CD14-positive monocyte (primary cell): ENCODE measurements at regions not wholly inside any gene's neighbourhood (a gene's known extent, or its start where the extent isn't known, plus 50 kb on each side); places are given as distances from the start of the nearest gene placed in this dataset.

Experiments
- DNase-seq, 3 donors: peaks; one replicate each; pipeline ENCODE4 v3.0.0-alpha.2; 2011 to 2022
- H2AFZ ChIP-seq: 2 replicates; pipeline ENCODE4 v1.6.0; 2012; ENCODE audit warnings: mild to moderate bottlenecking, low read depth, low read length, inconsistent platforms; ENCODE audit not compliant: insufficient read depth, poor library complexity, severe bottlenecking
- H3K27ac ChIP-seq, 2 donors: 1 replicate in 1 of 2; 2 replicates in 1 of 2; pipeline ENCODE4 v1.5.1; 2012 to 2013; ENCODE audit warnings: low read length in 2 of 2, control low read depth in 1 of 2, inconsistent platforms in 1 of 2, low read depth in 1 of 2, mild to moderate bottlenecking in 1 of 2
- H3K27me3 ChIP-seq, 2 donors: one replicate each; pipeline versions ENCODE4 v1.6.0 to v1.6.1; 2011 to 2013; ENCODE audit warnings: low read length in 2 of 2; ENCODE audit not compliant: control insufficient read depth in 2 of 2, insufficient read depth in 2 of 2
- H3K36me3 ChIP-seq, 2 donors: replicated peaks in 1 of 2; 1 replicate in 1 of 2; 2 replicates in 1 of 2; pipeline versions ENCODE4 v1.5.1 to v1.6.1; 2012 to 2013; ENCODE audit warnings: low read length in 2 of 2, control low read depth in 1 of 2, inconsistent platforms in 1 of 2, mild to moderate bottlenecking in 1 of 2; ENCODE audit not compliant: insufficient read depth in 2 of 2, control insufficient read depth in 1 of 2
- H3K4me1 ChIP-seq, 2 donors: 1 replicate in 1 of 2; 2 replicates in 1 of 2; pipeline versions ENCODE4 v1.5.1 to v1.6.1; 2012 to 2013; ENCODE audit warnings: low read length in 2 of 2, control low read depth in 1 of 2, inconsistent platforms in 1 of 2, mild to moderate bottlenecking in 1 of 2, moderate library complexity in 1 of 2; ENCODE audit not compliant: insufficient read depth in 2 of 2, control insufficient read depth in 1 of 2
- H3K4me2 ChIP-seq: replicated peaks from 2 replicates; pipeline ENCODE3; 2012; ENCODE audit warnings: low read length, moderate library complexity, mild to moderate bottlenecking; ENCODE audit not compliant: poor library complexity, severe bottlenecking; ENCODE audit errors: extremely low read depth
- H3K4me3 ChIP-seq, 3 experiments: fragments of 200-600 bp in 1 of 3; sonication (generic) in 1 of 3; replicated peaks in 1 of 3; 1 replicate in 2 of 3; 2 replicates in 1 of 3; pipeline ENCODE4 v1.5.1; 2011 to 2013; ENCODE audit warnings: low read length in 3 of 3, mild to moderate bottlenecking in 3 of 3, control low read depth in 2 of 3, low read depth in 2 of 3, inconsistent platforms in 1 of 3, moderate library complexity in 1 of 3
- H3K79me2 ChIP-seq: 2 replicates; pipeline ENCODE4 v1.6.0; 2012; ENCODE audit warnings: mild to moderate bottlenecking, control low read depth, inconsistent platforms, low read length, moderate library complexity; ENCODE audit not compliant: insufficient read depth
- H3K9ac ChIP-seq: 2 replicates; pipeline ENCODE4 v1.6.0; 2017; ENCODE audit warnings: low read length, mild to moderate bottlenecking; ENCODE audit not compliant: insufficient read depth, poor library complexity, severe bottlenecking
- H3K9me3 ChIP-seq, 2 donors: replicated peaks in 1 of 2; 1 replicate in 1 of 2; 2 replicates in 1 of 2; pipeline versions ENCODE4 v1.5.1 to v1.6.1; 2012 to 2013; ENCODE audit warnings: low read length in 2 of 2, control low read depth in 1 of 2; ENCODE audit not compliant: control insufficient read depth in 1 of 2, insufficient read depth in 1 of 2
- H4K20me1 ChIP-seq: 2 replicates; pipeline ENCODE4 v1.6.0; 2012; ENCODE audit warnings: mild to moderate bottlenecking, low read length, control low read depth, moderate library complexity; ENCODE audit not compliant: insufficient read depth
- H3K27ac Mint-ChIP-seq, 7 donors: one replicate each; pipeline ENCODE4 v1.8.0; 2020; ENCODE audit warnings: mild to moderate bottlenecking in 7 of 7, mixed read lengths in 7 of 7, moderate library complexity in 6 of 7, inconsistent platforms in 2 of 7
- H3K27me3 Mint-ChIP-seq, 3 donors: one replicate each; pipeline ENCODE4 v1.8.0; 2021 to 2022; ENCODE audit warnings: low read depth in 3 of 3, mild to moderate bottlenecking in 3 of 3, mixed read lengths in 3 of 3, moderate library complexity in 3 of 3, inconsistent platforms in 1 of 3
- H3K36me3 Mint-ChIP-seq, 2 donors: one replicate each; pipeline ENCODE4 v1.8.0; 2020; ENCODE audit warnings: mixed read lengths in 2 of 2, inconsistent platforms in 1 of 2, mild to moderate bottlenecking in 1 of 2
- H3K4me1 Mint-ChIP-seq: one replicate; pipeline ENCODE4 v1.8.0; 2020; ENCODE audit warnings: mild to moderate bottlenecking, mixed read lengths
- H3K4me3 Mint-ChIP-seq, 2 donors: one replicate each; pipeline ENCODE4 v1.8.0; 2020; ENCODE audit warnings: mild to moderate bottlenecking in 2 of 2, mixed read lengths in 2 of 2, moderate library complexity in 1 of 2
- H3K9me3 Mint-ChIP-seq, 7 donors: one replicate each; pipeline ENCODE4 v1.8.0; 2020 to 2022; ENCODE audit warnings: mixed read lengths in 7 of 7, mild to moderate bottlenecking in 6 of 7, moderate library complexity in 6 of 7, inconsistent platforms in 2 of 7
- WGBS: methylation state at CpG from one replicate; pipeline ENCODE4 v1.1.5; 2013; ENCODE audit warnings: missing lambda C conversion rate; ENCODE audit not compliant: insufficient coverage; 5-methylcytosine and 5-hydroxymethylcytosine counted together
- intact Hi-C, 2 donors: fragments of 100-400 bp; cut with micrococcal nuclease; formaldehyde crosslinking; loops; one replicate each; pipeline versions ENCODE4 v1.15.0 to v1.15.1; 2023
- TF ChIP-seq, protein P1 (sequence below): fragments of 200-600 bp; IDR thresholded peaks from one replicate; pipeline ENCODE4 v1.8.0; 2022; ENCODE audit warnings: antibody characterized with exemption, mild to moderate bottlenecking

DNA sequence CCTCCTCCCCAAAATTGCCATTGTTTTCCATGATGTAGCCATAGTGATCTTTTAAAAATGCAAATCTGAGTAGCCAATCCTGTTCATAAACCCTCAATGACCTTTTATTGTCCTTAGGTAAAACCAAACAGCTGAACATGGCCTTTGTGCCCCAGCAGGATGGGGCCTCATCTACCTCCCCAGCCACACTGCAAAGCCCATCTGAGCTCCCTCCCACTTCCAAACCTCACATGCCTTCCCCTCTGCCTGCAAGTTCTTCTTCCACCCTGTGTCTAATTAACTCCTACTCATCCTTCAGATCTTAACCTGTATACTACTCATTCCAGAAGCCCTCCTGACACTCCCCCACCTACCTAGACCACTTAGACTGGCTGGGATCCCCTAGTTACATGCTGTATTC lies 178.8 kb upstream of the NPVF start:
- intact Hi-C loops: no loop called here
- Mint-ChIP-seq H3K9me3 (peaks cover 0 to 3% (median 0%) of the 10 kb centered on the region in 7 donors), H3K4me3 (no peak overlapping the region), H3K27ac (no peak overlapping the region), H3K27me3 (peaks cover 3 to 8% (median 5%) of the 10 kb centered on the region in 3 donors), H3K36me3 (no peaks in the 10 kb centered on the region), H3K4me1 (no peaks in the 10 kb centered on the region)
- H3K79me2 ChIP-seq: no peaks in the 10 kb centered on the region
- no peak overlapping the region for H3K9ac ChIP-seq
- no peaks in the 10 kb centered on the region for H4K20me1 ChIP-seq
- no peaks in the 10 kb centered on the region for H3K27me3 ChIP-seq
- H3K4me3 ChIP-seq: no peak overlapping the region
- H3K27ac ChIP-seq: no peak overlapping the region
- no peaks in the 10 kb centered on the region for H3K36me3 ChIP-seq
- no peaks in the 10 kb centered on the region for H3K4me1 ChIP-seq
- DNase-seq: no peak
- no peak overlapping the region for H2AFZ ChIP-seq
- TF ChIP-seq, protein P1, sequence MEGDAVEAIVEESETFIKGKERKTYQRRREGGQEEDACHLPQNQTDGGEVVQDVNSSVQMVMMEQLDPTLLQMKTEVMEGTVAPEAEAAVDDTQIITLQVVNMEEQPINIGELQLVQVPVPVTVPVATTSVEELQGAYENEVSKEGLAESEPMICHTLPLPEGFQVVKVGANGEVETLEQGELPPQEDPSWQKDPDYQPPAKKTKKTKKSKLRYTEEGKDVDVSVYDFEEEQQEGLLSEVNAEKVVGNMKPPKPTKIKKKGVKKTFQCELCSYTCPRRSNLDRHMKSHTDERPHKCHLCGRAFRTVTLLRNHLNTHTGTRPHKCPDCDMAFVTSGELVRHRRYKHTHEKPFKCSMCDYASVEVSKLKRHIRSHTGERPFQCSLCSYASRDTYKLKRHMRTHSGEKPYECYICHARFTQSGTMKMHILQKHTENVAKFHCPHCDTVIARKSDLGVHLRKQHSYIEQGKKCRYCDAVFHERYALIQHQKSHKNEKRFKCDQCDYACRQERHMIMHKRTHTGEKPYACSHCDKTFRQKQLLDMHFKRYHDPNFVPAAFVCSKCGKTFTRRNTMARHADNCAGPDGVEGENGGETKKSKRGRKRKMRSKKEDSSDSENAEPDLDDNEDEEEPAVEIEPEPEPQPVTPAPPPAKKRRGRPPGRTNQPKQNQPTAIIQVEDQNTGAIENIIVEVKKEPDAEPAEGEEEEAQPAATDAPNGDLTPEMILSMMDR: no peak
- no peak overlapping the region for H3K4me2 ChIP-seq
- H3K9me3 ChIP-seq: no peaks in the 10 kb centered on the region

DNA sequence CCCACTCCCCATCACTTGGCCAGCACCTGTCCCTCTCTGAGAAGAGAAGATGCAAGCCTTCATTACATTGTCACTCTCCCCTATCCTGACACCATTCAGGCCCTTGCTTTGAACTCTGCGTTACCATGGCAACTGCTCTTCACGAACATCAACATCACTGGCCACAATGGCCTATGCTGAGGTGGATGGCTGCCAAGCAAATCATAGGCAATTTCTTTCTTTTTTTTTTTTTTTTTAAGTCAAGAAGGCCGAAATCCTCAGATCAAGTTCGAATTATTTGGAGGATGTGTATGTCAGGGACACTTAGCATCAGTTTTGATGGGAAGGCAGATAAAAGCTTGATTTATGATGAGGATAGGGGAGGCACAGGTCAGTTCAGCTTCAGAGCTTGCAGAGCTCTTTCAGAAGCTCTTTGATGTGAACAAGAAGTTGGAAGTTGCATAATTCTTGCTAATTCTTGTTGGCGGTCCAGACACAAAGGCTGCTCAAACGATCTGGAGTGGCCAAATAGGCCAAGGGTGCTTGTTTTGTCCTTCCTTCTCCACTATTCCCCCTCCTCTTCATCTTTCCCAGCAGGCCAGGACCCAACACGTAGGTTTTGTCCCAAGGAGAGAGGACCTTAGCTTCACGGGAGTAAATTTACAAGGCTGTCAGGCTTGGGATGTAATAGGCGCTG lies 179.9 kb upstream of the NPVF start:
- H4K20me1 ChIP-seq: no peaks in the 10 kb centered on the region
- intact Hi-C loops: no loop called here
- Mint-ChIP-seq H3K27ac (no peak overlapping the region), H3K27me3 (peaks cover 3 to 9% (median 8%) of the 10 kb centered on the region in 3 donors), H3K9me3 (peaks cover 0 to 3% (median 0%) of the 10 kb centered on the region in 7 donors), H3K4me3 (no peak overlapping the region), H3K36me3 (no peaks in the 10 kb centered on the region), H3K4me1 (no peaks in the 10 kb centered on the region)
- no peak overlapping the region for H2AFZ ChIP-seq
- no peaks in the 10 kb centered on the region for H3K4me1 ChIP-seq
- H3K36me3 ChIP-seq: no peaks in the 10 kb centered on the region
- no peaks in the 10 kb centered on the region for H3K9me3 ChIP-seq
- DNase-seq: no peak
- no peak overlapping the region for H3K27ac ChIP-seq
- H3K79me2 ChIP-seq: no peaks in the 10 kb centered on the region
- H3K27me3 ChIP-seq: no peaks in the 10 kb centered on the region
- no peak overlapping the region for H3K9ac ChIP-seq
- H3K4me3 ChIP-seq: no peak overlapping the region
- TF ChIP-seq, protein P1: no peak
- H3K4me2 ChIP-seq: no peak overlapping the region
- WGBS: 96% methylated on average over 4 of the region's 9 CpGs
